SU-DHL-6 (cell line): ENCODE measurements at regions not wholly inside any gene's neighbourhood (a gene's known extent, or its start where the extent isn't known, plus 50 kb on each side); places are given as distances from the start of the nearest gene placed in this dataset.

Source experiments
- H2AFZ ChIP-seq: fragments of 200-600 bp; sonication (generic); 2 replicates; pipeline ENCODE4 v1.6.1; 2014; ENCODE audit warnings: low read depth, mild to moderate bottlenecking, moderate library complexity, mixed read lengths, antibody characterized with exemption, low read length; ENCODE audit not compliant: severe bottlenecking
- H3F3A ChIP-seq: fragments of 200-600 bp; shearing (Covaris generic); 2 replicates; pipeline ENCODE4 v1.6.0; 2016; ENCODE audit warnings: antibody characterized with exemption, mild to moderate bottlenecking; ENCODE audit not compliant: insufficient read depth
- H3K27ac ChIP-seq: fragments of 200-600 bp; sonication (generic); 2 replicates; pipeline ENCODE4 v1.5.1; 2016; ENCODE audit warnings: low read depth, mild to moderate bottlenecking, low read length, moderate library complexity, mixed read lengths
- H3K27me3 ChIP-seq: fragments of 200-600 bp; sonication (generic), shearing (Covaris generic); 2 replicates; pipeline ENCODE4 v1.6.0; 2014; ENCODE audit warnings: mild to moderate bottlenecking, low read length
- H3K36me3 ChIP-seq: fragments of 200-600 bp; sonication (generic); 2 replicates; pipeline ENCODE4 v1.6.1; 2014; ENCODE audit warnings: mild to moderate bottlenecking, low read length, mixed read lengths
- H3K4me2 ChIP-seq: fragments of 300-600, 200-600 bp; shearing (Covaris generic), sonication (generic); 2 replicates; pipeline ENCODE4 v1.6.0; 2014; ENCODE audit warnings: low read length, low read depth, mild to moderate bottlenecking; ENCODE audit not compliant: poor library complexity, severe bottlenecking
- H3K4me3 ChIP-seq: fragments of 200-600 bp; sonication (generic); 2 replicates; pipeline ENCODE4 v1.5.1; 2014; ENCODE audit warnings: antibody characterized with exemption, low read length, mild to moderate bottlenecking, mixed read lengths; ENCODE audit not compliant: insufficient read depth, poor library complexity, severe bottlenecking
- H3K79me2 ChIP-seq: fragments of 200-600 bp; sonication (generic); 2 replicates; pipeline ENCODE4 v1.6.1; 2014; ENCODE audit warnings: mild to moderate bottlenecking, low read length, moderate library complexity; ENCODE audit not compliant: insufficient read depth
- H3K9ac ChIP-seq: fragments of 200-600 bp; sonication (generic); 2 replicates; pipeline ENCODE4 v1.7.0; 2014; ENCODE audit warnings: mild to moderate bottlenecking, low read length
- H3K9me2 ChIP-seq: fragments of 200-600 bp; sonication (generic); replicated peaks from 2 replicates; pipeline ENCODE4 v1.6.1; 2014; ENCODE audit warnings: low read length; ENCODE audit not compliant: insufficient read depth
- H3K9me3 ChIP-seq: fragments of 200-600 bp; sonication (generic); 2 replicates; pipeline ENCODE4 v1.6.1; 2014; ENCODE audit warnings: low read length, mixed read lengths; ENCODE audit not compliant: insufficient read depth
- H4K20me1 ChIP-seq: fragments of 200-600 bp; sonication (generic); 2 replicates; pipeline ENCODE4 v1.6.1; 2014; ENCODE audit warnings: low read depth, mild to moderate bottlenecking, antibody characterized with exemption, low read length, moderate library complexity, mixed read lengths
- EZH2phosphoT487 ChIP-seq: fragments of 200-600 bp; sonication (generic), shearing (Covaris generic); conservative IDR thresholded peaks from 2 replicates; pipeline ENCODE4 v1.6.1; 2018; ENCODE audit warnings: mild to moderate bottlenecking, antibody characterized with exemption, low read length, moderate library complexity, mixed read lengths
- TF ChIP-seq, protein P1 (sequence below): fragments of 200-600 bp; sonication (generic); IDR thresholded peaks from one replicate; pipeline ENCODE4 v1.5.1; 2017; ENCODE audit warnings: antibody characterized with exemption, mild to moderate bottlenecking, low read length, moderate library complexity; ENCODE audit not compliant: insufficient read depth, poor library complexity, severe bottlenecking

DNA sequence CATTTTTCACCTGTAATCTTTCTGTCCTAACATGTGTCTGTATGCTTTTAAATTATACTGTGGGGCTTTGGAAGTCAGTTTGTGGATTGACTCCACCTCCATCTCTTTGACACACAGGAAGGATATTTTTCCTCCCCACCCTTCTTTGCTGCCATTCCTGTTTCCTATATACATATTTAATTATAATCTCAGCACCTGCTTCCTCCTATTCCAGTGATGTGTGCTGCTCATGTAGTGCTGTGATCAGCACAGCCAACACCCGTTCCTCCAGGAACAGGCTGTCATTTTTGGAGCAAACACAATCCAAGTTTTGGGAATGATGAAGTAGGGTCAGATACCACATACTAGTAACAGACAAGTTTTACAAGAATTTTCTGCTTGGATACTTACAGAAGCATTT is 135.0 kb upstream of the PRPS1L1 start:
- H3F3A ChIP-seq = no peaks in the 10 kb centered on the region

DNA sequence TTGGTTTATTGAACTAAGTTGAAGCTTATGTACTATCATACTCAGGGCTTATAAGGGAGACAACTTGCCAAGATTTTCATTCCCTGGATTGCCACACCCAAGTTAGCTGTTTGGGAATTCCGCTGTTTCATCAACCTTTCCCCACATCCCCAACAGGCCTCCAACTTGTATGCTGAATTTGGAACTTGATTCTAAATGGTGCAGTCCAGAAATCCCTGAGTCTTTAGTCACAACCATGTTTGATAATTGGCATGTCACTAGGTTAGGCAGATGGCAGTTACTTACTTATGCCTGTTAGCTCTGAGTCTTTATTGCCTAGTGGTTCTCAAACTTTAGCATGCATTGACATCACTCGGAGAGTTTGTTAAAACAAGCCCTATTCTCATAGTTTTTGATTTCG is 135.4 kb upstream of the PRPS1L1 start:
- no peaks in the 10 kb centered on the region for H3F3A ChIP-seq
- no peak overlapping the region for H3K27ac ChIP-seq
- no peak overlapping the region for H3K4me3 ChIP-seq
- H3K4me2 ChIP-seq = no peak overlapping the region
- TF ChIP-seq, protein P1, sequence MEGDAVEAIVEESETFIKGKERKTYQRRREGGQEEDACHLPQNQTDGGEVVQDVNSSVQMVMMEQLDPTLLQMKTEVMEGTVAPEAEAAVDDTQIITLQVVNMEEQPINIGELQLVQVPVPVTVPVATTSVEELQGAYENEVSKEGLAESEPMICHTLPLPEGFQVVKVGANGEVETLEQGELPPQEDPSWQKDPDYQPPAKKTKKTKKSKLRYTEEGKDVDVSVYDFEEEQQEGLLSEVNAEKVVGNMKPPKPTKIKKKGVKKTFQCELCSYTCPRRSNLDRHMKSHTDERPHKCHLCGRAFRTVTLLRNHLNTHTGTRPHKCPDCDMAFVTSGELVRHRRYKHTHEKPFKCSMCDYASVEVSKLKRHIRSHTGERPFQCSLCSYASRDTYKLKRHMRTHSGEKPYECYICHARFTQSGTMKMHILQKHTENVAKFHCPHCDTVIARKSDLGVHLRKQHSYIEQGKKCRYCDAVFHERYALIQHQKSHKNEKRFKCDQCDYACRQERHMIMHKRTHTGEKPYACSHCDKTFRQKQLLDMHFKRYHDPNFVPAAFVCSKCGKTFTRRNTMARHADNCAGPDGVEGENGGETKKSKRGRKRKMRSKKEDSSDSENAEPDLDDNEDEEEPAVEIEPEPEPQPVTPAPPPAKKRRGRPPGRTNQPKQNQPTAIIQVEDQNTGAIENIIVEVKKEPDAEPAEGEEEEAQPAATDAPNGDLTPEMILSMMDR = no peak
- no peak for TF ChIP-seq EZH2phosphoT487
- no peak overlapping the region for H2AFZ ChIP-seq
- no peaks in the 10 kb centered on the region for H3K79me2 ChIP-seq
- H3K9ac ChIP-seq = no peak overlapping the region
- H3K9me3 ChIP-seq = no peaks in the 10 kb centered on the region
- no peaks in the 10 kb centered on the region for H3K9me2 ChIP-seq
- no peaks in the 10 kb centered on the region for H4K20me1 ChIP-seq
- no peaks in the 10 kb centered on the region for H3K36me3 ChIP-seq
- H3K27me3 ChIP-seq = no peaks in the 10 kb centered on the region

More for the DNA sequence above, 135.0 kb upstream of the PRPS1L1 start:
- Histone ChIP-seq H3K9me2 (no peaks in the 10 kb centered on the region), H3K36me3 (no peaks in the 10 kb centered on the region), H3K27me3 (no peaks in the 10 kb centered on the region), H2AFZ (no peak overlapping the region), H3K4me3 (no peak overlapping the region), H3K4me2 (no peak overlapping the region), H3K27ac (no peak overlapping the region), H3K79me2 (no peaks in the 10 kb centered on the region), H3K9ac (no peak overlapping the region), H4K20me1 (no peaks in the 10 kb centered on the region), H3K9me3 (no peaks in the 10 kb centered on the region)
- TF ChIP-seq EZH2phosphoT487 = no peak
- TF ChIP-seq, protein P1 = no peak

DNA sequence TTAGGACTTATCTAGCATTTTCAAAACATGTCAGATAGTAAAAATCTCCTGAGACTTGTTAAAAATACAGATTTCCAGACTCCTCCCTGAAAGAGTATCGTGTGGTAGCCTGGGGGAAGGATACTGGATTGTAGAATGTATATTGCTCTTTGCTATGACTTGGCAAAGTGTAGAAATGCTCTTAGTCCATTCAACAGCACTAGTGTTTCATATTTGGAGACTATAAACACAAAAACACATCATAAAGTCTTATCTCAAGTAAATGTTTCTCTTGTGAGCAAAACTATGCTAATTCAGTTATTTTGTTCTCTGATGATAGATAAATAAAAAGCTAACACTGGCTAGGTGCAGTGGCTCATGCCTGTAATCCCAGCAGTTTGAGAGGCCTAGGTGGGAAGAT is 137.5 kb upstream of the PRPS1L1 start:
- Histone ChIP-seq H2AFZ (no peak overlapping the region), H3K4me2 (no peak overlapping the region), H3K9me3 (no peaks in the 10 kb centered on the region), H3K79me2 (no peaks in the 10 kb centered on the region), H3F3A (no peaks in the 10 kb centered on the region), H3K36me3 (no peaks in the 10 kb centered on the region), H4K20me1 (no peaks in the 10 kb centered on the region), H3K27me3 (no peaks in the 10 kb centered on the region), H3K4me3 (no peak overlapping the region), H3K9me2 (no peaks in the 10 kb centered on the region), H3K27ac (no peak overlapping the region), H3K9ac (no peak overlapping the region)
- no peak for TF ChIP-seq EZH2phosphoT487
- TF ChIP-seq, protein P1 = no peak

DNA sequence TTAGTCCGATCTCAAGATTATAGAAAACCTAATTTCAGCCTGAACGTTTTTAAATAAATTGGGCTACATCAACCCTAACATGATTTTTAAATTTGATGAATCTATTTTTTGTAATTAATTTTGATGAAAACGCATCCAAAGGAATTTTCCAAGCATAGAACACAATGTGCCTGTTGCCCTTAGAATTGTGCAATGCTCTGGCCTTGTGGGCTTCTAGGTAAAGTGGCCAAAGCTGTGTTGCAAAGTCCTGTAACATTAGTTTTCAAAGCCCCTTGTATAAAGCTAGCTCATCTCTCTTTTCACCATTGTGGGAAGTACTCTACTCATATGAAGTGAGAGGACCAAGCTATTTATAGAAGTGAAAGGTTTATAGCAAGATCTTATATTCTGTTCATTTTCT is 138.4 kb upstream of the PRPS1L1 start:
- H3K79me2 ChIP-seq = no peaks in the 10 kb centered on the region

More for the DNA sequence above, 138.4 kb upstream of the PRPS1L1 start:
- Histone ChIP-seq H3K36me3 (no peaks in the 10 kb centered on the region), H3K9ac (no peak overlapping the region), H3K9me3 (no peaks in the 10 kb centered on the region), H3K4me3 (no peak overlapping the region), H3K4me2 (no peak overlapping the region), H3K27ac (no peak overlapping the region), H3K27me3 (no peaks in the 10 kb centered on the region), H2AFZ (no peak overlapping the region), H3F3A (no peaks in the 10 kb centered on the region), H4K20me1 (no peaks in the 10 kb centered on the region), H3K9me2 (no peaks in the 10 kb centered on the region)
- TF ChIP-seq, protein P1 = no peak
- no peak for TF ChIP-seq EZH2phosphoT487
